H1 (cell line): ENCODE measurements at regions not wholly inside any gene's neighbourhood (a gene's known extent, or its start where the extent isn't known, plus 50 kb on each side); places are given as distances from the start of the nearest gene placed in this dataset.
A peak's percentile ranks its signal among the peaks of the same experiment; 100 is the strongest.

Experiments
- CTCF ChIA-PET: fragments of 300-600 bp; sonication (Branson Sonifier 250); formaldehyde crosslinking; loops from one replicate; lab custom pipeline; 2021; ENCODE audit not compliant: partially characterized antibody; lab: Charles Lee
- POLR2A ChIA-PET: fragments of 300-600 bp; sonication (Branson Sonifier 250); formaldehyde crosslinking; loops from one replicate; lab custom pipeline; 2021; ENCODE audit warnings: inconsistent platforms; ENCODE audit not compliant: partially characterized antibody; lab: Charles Lee
- DNase-seq, 2 experiments: peaks; one replicate each; pipeline versions ENCODE4 v3.0.0 to v3.0.0-alpha.2; 2010 to 2022; ENCODE audit warnings: low spot score in 2 of 2, low read depth in 1 of 2, mixed read lengths in 1 of 2
- FAIRE-seq: peaks from 2 replicates; lab custom pipeline; 2011; peaks lifted over from hg19 to GRCh38; lab: Jason Lieb, UNC
- H2AFZ ChIP-seq: 2 replicates; pipeline ENCODE4 v1.8.1; 2012; ENCODE audit warnings: low read length, inconsistent platforms
- H2AK5ac ChIP-seq: 2 replicates; pipeline ENCODE4 v1.6.1; 2013; ENCODE audit warnings: low read depth, low read length
- H2BK120ac ChIP-seq: replicated peaks from 2 replicates; pipeline ENCODE3; 2013; ENCODE audit warnings: low read depth, low read length, inconsistent platforms
- H2BK12ac ChIP-seq: 2 replicates; pipeline ENCODE4 v1.6.1; 2013; ENCODE audit warnings: low read depth, low read length
- H2BK15ac ChIP-seq: 2 replicates; pipeline ENCODE4 v1.6.1; 2013; ENCODE audit warnings: low read length
- H2BK20ac ChIP-seq: 2 replicates; pipeline ENCODE4 v1.6.1; 2013; ENCODE audit warnings: low read length
- H2BK5ac ChIP-seq: 2 replicates; pipeline ENCODE4 v1.6.1; 2013; ENCODE audit warnings: low read depth, low read length
- H3K14ac ChIP-seq: 2 replicates; pipeline ENCODE4 v1.6.1; 2013; ENCODE audit warnings: inconsistent platforms; ENCODE audit not compliant: insufficient read length
- H3K18ac ChIP-seq: 2 replicates; pipeline ENCODE4 v1.6.1; 2013; ENCODE audit warnings: low read length; ENCODE audit errors: extremely low read depth
- H3K23ac ChIP-seq: 2 replicates; pipeline ENCODE4 v1.6.1; 2013; ENCODE audit warnings: inconsistent platforms; ENCODE audit not compliant: insufficient read length
- H3K23me2 ChIP-seq: 2 replicates; pipeline ENCODE4 v1.6.1; 2013; ENCODE audit warnings: low read depth, low read length
- H3K27ac ChIP-seq: 2 replicates; pipeline ENCODE4 v1.6.1; 2011; ENCODE audit warnings: low read depth, low read length, inconsistent platforms
- H3K27me3 ChIP-seq, 4 experiments: replicated peaks in 1 of 4; 1 replicate in 1 of 4; 2 replicates in 3 of 4; pipeline versions ENCODE4 v1.6.1 to v1.8.1; 2011 to 2013; ENCODE audit warnings: low read length in 3 of 4, mild to moderate bottlenecking in 3 of 4, inconsistent platforms in 2 of 4, mixed read lengths in 2 of 4, moderate library complexity in 1 of 4; ENCODE audit not compliant: control insufficient read depth in 3 of 4, insufficient read depth in 3 of 4; ENCODE audit errors: extremely low read depth in 1 of 4
- H3K36me3 ChIP-seq, 4 experiments: 2 replicates each; pipeline versions ENCODE4 v1.6.1 to v1.8.1; 2011 to 2013; ENCODE audit warnings: mild to moderate bottlenecking in 4 of 4, low read length in 3 of 4, moderate library complexity in 2 of 4, control low read depth in 1 of 4, inconsistent platforms in 1 of 4; ENCODE audit not compliant: insufficient read depth in 4 of 4, control insufficient read depth in 2 of 4
- H3K4ac ChIP-seq: replicated peaks from 2 replicates; pipeline ENCODE3; 2013; ENCODE audit warnings: low read length, low read depth, mixed read lengths, inconsistent platforms; ENCODE audit not compliant: insufficient read length
- H3K4me1 ChIP-seq, 4 experiments: replicated peaks in 1 of 4; 1 replicate in 1 of 4; 2 replicates in 3 of 4; pipeline versions ENCODE4 v1.6.1 to v1.8.1; 2011 to 2013; ENCODE audit warnings: low read length in 3 of 4, inconsistent platforms in 2 of 4, mixed read lengths in 1 of 4; ENCODE audit not compliant: insufficient read depth in 4 of 4, control insufficient read depth in 3 of 4
- H3K4me2 ChIP-seq, 2 experiments: 2 replicates each; pipeline versions ENCODE4 v1.6.1 to v1.8.1; 2011 to 2013; ENCODE audit warnings: low read depth in 2 of 2, low read length in 2 of 2, control low read depth in 1 of 2, inconsistent platforms in 1 of 2, mild to moderate bottlenecking in 1 of 2; ENCODE audit not compliant: insufficient read depth in 1 of 2
- H3K4me3 ChIP-seq, 4 experiments: fragments of 200-600, 300-600 bp in 1 of 4; sonication (generic), shearing (Covaris generic), sonication (Bioruptor Twin) in 1 of 4; 2 replicates each; pipeline versions ENCODE4 v1.5.1 to v1.8.1; 2011 to 2016; ENCODE audit warnings: low read length in 4 of 4, low read depth in 3 of 4, control low read depth in 2 of 4, inconsistent platforms in 2 of 4, mild to moderate bottlenecking in 2 of 4, mixed read lengths in 1 of 4, moderate library complexity in 1 of 4; ENCODE audit not compliant: insufficient read depth in 2 of 4; ENCODE audit errors: extremely low read depth in 1 of 4
- H3K56ac ChIP-seq: replicated peaks from 2 replicates; pipeline ENCODE3; 2013; ENCODE audit warnings: low read depth, mild to moderate bottlenecking, mixed read lengths, low read length, inconsistent platforms; ENCODE audit not compliant: insufficient read length
- H3K79me1 ChIP-seq: 2 replicates; pipeline ENCODE4 v1.6.1; 2013; ENCODE audit warnings: low read depth, low read length, control low read depth
- H3K79me2 ChIP-seq, 2 experiments: 2 replicates each; pipeline versions ENCODE4 v1.6.1 to v1.8.1; 2012 to 2013; ENCODE audit warnings: low read length in 2 of 2, mild to moderate bottlenecking in 2 of 2, inconsistent platforms in 1 of 2; ENCODE audit not compliant: insufficient read depth in 2 of 2, control insufficient read depth in 1 of 2
- H3K9ac ChIP-seq, 4 experiments: replicated peaks in 1 of 4; 1 replicate in 1 of 4; 2 replicates in 3 of 4; pipeline versions ENCODE4 v1.6.1 to v1.8.1; 2011 to 2013; ENCODE audit warnings: low read depth in 3 of 4, low read length in 3 of 4, control low read depth in 2 of 4, mild to moderate bottlenecking in 2 of 4, moderate library complexity in 2 of 4, inconsistent platforms in 1 of 4; ENCODE audit errors: extremely low read depth in 1 of 4
- H3K9me3 ChIP-seq, 2 experiments: 2 replicates each; pipeline versions ENCODE4 v1.6.1 to v1.8.1; 2012 to 2013; ENCODE audit warnings: mild to moderate bottlenecking in 2 of 2, moderate library complexity in 2 of 2, control low read depth in 1 of 2, inconsistent platforms in 1 of 2, low read depth in 1 of 2, low read length in 1 of 2, mixed read lengths in 1 of 2; ENCODE audit not compliant: insufficient read depth in 2 of 2
- H4K20me1 ChIP-seq, 2 experiments: replicated peaks in 1 of 2; 2 replicates each; pipeline versions ENCODE3 to v1.8.1; 2011 to 2013; ENCODE audit warnings: inconsistent platforms in 2 of 2, low read length in 2 of 2, mild to moderate bottlenecking in 1 of 2; ENCODE audit not compliant: insufficient read depth in 2 of 2, control insufficient read depth in 1 of 2
- H4K5ac ChIP-seq: 2 replicates; pipeline ENCODE4 v1.6.1; 2013; ENCODE audit warnings: low read length, low read depth, mixed read lengths, inconsistent platforms; ENCODE audit not compliant: insufficient read length
- H4K8ac ChIP-seq: 2 replicates; pipeline ENCODE4 v1.8.0; 2013; ENCODE audit warnings: mild to moderate bottlenecking, moderate library complexity, low read length, inconsistent platforms; ENCODE audit not compliant: insufficient read depth; ENCODE audit errors: extremely low read depth
- H4K91ac ChIP-seq: replicated peaks from 2 replicates; pipeline ENCODE3; 2013; ENCODE audit warnings: low read length, mixed read lengths, inconsistent platforms; ENCODE audit not compliant: insufficient read length
- CBX5 ChIP-seq: fragments of 300-800, 300-1000 bp; sonication (generic); IDR thresholded peaks from 2 replicates; pipeline ENCODE4 v1.7.1; 2016; ENCODE audit warnings: antibody characterized with exemption, low read length, low read depth
- CTBP2 ChIP-seq: IDR thresholded peaks from 2 replicates; pipeline ENCODE4 v1.7.0; 2011; ENCODE audit warnings: borderline replicate concordance, mild to moderate bottlenecking, moderate library complexity, mixed read lengths, low read length; ENCODE audit not compliant: insufficient read depth, insufficient read length
- EZH2 ChIP-seq: fragments of 200-600 bp; sonication (generic); IDR thresholded peaks from 2 replicates; pipeline ENCODE4 v1.7.1; 2012; ENCODE audit warnings: low read depth, mild to moderate bottlenecking, moderate library complexity, low read length, inconsistent platforms; ENCODE audit not compliant: severe bottlenecking
- JUN ChIP-seq: IDR thresholded peaks from 2 replicates; pipeline ENCODE4 v1.6.1; 2011; ENCODE audit warnings: low read depth, mild to moderate bottlenecking, improper control_type of control experiment, low read length
- NANOG ChIP-seq: IDR thresholded peaks from 2 replicates; pipeline ENCODE4 v1.6.1; 2011; ENCODE audit warnings: low read length, low read depth, mild to moderate bottlenecking, inconsistent platforms; ENCODE audit not compliant: insufficient read depth, poor library complexity, severe bottlenecking
- RNF2 ChIP-seq: fragments of 200-900, 300-1000 bp; sonication (generic); IDR thresholded peaks from 2 replicates; pipeline ENCODE4 v1.7.1; 2016; ENCODE audit warnings: borderline replicate concordance, low read depth, mild to moderate bottlenecking, antibody characterized with exemption, low read length; ENCODE audit not compliant: poor library complexity, severe bottlenecking; ENCODE audit errors: missing control alignments
- SP1 ChIP-seq: IDR thresholded peaks from 2 replicates; pipeline ENCODE4 v1.6.1; 2011; ENCODE audit warnings: low read depth, low read length
- WGBS, 2 experiments: shearing (Covaris generic) in 1 of 2; methylation state at CpG; one replicate each; pipeline versions ENCODE4 v1.1.6 to v1.1.7; 2013 to 2015; ENCODE audit warnings: low lambda C conversion rate in 2 of 2, mixed read lengths in 2 of 2, inconsistent platforms in 1 of 2, low coverage in 1 of 2, missing lambda C conversion rate in 1 of 2; ENCODE audit not compliant: insufficient replicate concordance in 2 of 2, insufficient coverage in 1 of 2, insufficient read length in 1 of 2; ENCODE audit errors: extremely low coverage in 1 of 2, missing lambda C conversion rate in 1 of 2; 5-methylcytosine and 5-hydroxymethylcytosine counted together
- TF ChIP-seq, protein P1 (sequence below): IDR thresholded peaks from 2 replicates; pipeline ENCODE4 v1.6.1; 2012; ENCODE audit warnings: inconsistent platforms

DNA sequence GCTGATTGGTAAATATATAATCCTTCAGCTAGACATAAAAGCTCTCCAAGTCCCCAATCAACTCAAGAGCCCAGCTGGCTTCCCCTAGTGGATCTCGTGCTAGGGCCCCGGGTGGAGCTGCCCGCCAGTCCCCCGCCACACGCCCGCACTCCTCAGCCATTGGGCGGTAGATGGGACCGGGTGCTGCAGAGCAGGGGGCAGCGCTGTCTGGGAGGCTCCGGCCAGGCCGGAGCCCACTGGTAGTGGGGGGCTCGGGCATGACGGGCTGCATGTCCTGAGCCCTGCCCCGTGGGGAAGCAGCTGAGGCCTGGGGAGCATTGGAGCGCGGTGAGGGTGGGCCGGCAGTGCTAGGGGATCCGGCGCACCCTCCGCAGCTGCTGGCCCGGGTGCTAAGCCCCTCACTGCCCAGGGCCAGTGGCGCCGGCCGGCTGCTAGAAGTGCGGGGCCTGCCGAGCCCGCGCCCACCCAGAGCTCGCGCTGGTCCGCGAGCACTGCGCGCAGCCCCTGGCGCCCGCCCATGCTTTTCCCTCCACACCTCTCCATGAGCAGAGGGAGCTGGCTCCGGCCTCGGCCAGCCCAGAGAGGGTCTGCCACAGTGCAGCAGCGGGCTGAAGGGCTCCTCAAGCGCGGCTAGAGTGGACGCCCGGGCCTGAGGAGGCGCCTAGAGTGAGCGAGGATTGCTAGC is 1680.6 kb upstream of the RAG2 start:
- Histone ChIP-seq H3K79me1 (no peaks in the 10 kb centered on the region), H2BK120ac (no peak overlapping the region), H3K14ac (no peak overlapping the region), H3K23me2 (no peaks in the 10 kb centered on the region), H2AK5ac (no peak overlapping the region), H2BK20ac (no peak overlapping the region), H2BK5ac (no peak overlapping the region), H3K4me3 (no peak overlapping the region), H2BK12ac (no peak overlapping the region), H2BK15ac (no peak overlapping the region), H3K27ac (no peak overlapping the region), H3K4me2 (no peak overlapping the region), H3K4ac (no peak overlapping the region), H3K9me3 (no peaks in the 10 kb centered on the region; a peak in 1 of 4 replicates), H3K79me2 (no peaks in the 10 kb centered on the region), H4K5ac (no peak overlapping the region), H2AFZ (no peak overlapping the region), H3K56ac (no peak overlapping the region), H3K9ac (no peak overlapping the region), H3K27me3 (no peaks in the 10 kb centered on the region), H3K18ac (no peak overlapping the region), H3K36me3 (no peaks in the 10 kb centered on the region; a peak in 1 of 8 replicates), H4K20me1 (no peaks in the 10 kb centered on the region), H3K23ac (no peak overlapping the region), H3K4me1 (no peaks in the 10 kb centered on the region), H4K8ac (peak overlapping the region; percentile 68; the same call in 1 of the 2 replicates), H4K91ac (no peak overlapping the region)
- ChIA-PET POLR2A (no interaction called here), CTCF (interaction anchor here (0.8 kb wide), 1 partner anchor 567 kb away, joined by 4 read pairs; no protein-coding TSS in a partner anchor)
- DNase-seq (no peak), FAIRE-seq (no peak)
- WGBS, 2 experiments: 97% methylated on average over 26 of the region's 45 CpGs; no CpG with 5 or more reads in 1 of the 2 experiments
- no peak for TF ChIP-seq EZH2
- TF ChIP-seq, protein P1, sequence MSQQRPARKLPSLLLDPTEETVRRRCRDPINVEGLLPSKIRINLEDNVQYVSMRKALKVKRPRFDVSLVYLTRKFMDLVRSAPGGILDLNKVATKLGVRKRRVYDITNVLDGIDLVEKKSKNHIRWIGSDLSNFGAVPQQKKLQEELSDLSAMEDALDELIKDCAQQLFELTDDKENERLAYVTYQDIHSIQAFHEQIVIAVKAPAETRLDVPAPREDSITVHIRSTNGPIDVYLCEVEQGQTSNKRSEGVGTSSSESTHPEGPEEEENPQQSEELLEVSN: no peak
- no peak for TF ChIP-seq NANOG
- TF ChIP-seq CTBP2: no peak
- TF ChIP-seq JUN: no peak
- TF ChIP-seq CBX5: no peak
- no peak for TF ChIP-seq RNF2
- TF ChIP-seq SP1: no peak
